ENCODE measurements at regions not wholly inside any gene's neighbourhood (a gene's known extent, or its start where the extent isn't known, plus 50 kb on each side); places are given as distances from the start of the nearest gene placed in this dataset.

DNA sequence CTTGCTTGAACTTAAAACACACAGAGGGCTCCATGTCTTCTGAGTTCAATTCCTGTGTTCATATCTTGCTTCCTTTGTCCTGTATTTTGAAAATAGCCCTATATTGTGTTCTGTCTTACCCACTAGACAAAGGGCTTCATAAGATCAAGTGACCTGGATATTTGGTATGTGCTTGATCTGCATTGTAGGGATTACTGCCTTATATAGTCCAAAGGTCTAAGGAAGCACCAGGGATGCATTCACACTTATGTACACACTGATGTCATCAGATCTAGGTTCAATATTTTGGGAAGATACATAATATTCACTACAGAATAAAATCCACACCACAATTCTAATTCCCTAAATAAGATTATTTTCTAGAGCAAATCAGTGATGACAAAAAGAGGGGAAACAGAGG lies 278.0 kb upstream of the KYNU start:
- TF ChIP-seq, protein P1, sequence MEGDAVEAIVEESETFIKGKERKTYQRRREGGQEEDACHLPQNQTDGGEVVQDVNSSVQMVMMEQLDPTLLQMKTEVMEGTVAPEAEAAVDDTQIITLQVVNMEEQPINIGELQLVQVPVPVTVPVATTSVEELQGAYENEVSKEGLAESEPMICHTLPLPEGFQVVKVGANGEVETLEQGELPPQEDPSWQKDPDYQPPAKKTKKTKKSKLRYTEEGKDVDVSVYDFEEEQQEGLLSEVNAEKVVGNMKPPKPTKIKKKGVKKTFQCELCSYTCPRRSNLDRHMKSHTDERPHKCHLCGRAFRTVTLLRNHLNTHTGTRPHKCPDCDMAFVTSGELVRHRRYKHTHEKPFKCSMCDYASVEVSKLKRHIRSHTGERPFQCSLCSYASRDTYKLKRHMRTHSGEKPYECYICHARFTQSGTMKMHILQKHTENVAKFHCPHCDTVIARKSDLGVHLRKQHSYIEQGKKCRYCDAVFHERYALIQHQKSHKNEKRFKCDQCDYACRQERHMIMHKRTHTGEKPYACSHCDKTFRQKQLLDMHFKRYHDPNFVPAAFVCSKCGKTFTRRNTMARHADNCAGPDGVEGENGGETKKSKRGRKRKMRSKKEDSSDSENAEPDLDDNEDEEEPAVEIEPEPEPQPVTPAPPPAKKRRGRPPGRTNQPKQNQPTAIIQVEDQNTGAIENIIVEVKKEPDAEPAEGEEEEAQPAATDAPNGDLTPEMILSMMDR (IDR thresholded peaks at IDR 0.05; ENCODE audit: low read depth, low read length, poor library complexity, severe bottlenecking) = no peak
- TF ChIP-seq EZH2phosphoT487 (IDR thresholded peaks at IDR 0.05; ENCODE audit: borderline replicate concordance, low read length) = no peak

All from DOHH2 (cell line).